Panc1 (cell line): ENCODE measurements at regions not wholly inside any gene's neighbourhood (a gene's known extent, or its start where the extent isn't known, plus 50 kb on each side); places are given as distances from the start of the nearest gene placed in this dataset.

ENCODE experiments used
- ATAC-seq: fragments of 200-7000 bp; cut with Tn5 transposase; 2 replicates; pipeline ENCODE4 v1.9.1; 2020; ENCODE audit warnings: mild to moderate bottlenecking, moderate library complexity
- BruUV-seq: library from RNA; stranded (reverse); fragments of 400-500 nt; replicated peaks from 2 replicates; lab custom pipeline; 2021; lab: Mats Ljungman, UMichigan
- CTCF ChIA-PET: fragments of 300-600 bp; sonication (Branson Sonifier 250); formaldehyde crosslinking; loops from one replicate; lab custom pipeline; 2022; ENCODE audit warnings: antibody characterized with exemption; lab: Charles Lee
- POLR2A ChIA-PET: fragments of 300-600 bp; sonication (Branson Sonifier 250); formaldehyde crosslinking; loops from one replicate; lab custom pipeline; 2022; ENCODE audit warnings: antibody characterized with exemption; lab: Charles Lee
- DNase-seq: peaks from one replicate; pipeline ENCODE4 v3.0.0-alpha.2; 2010; ENCODE audit warnings: low read depth, low spot score
- H3K27ac ChIP-seq: 2 replicates; pipeline ENCODE4 v1.5.1; 2011; ENCODE audit warnings: mild to moderate bottlenecking, low read length, inconsistent platforms
- H3K27me3 ChIP-seq: fragments of 200-500 bp; sonication (Bioruptor generic); 2 replicates; pipeline ENCODE4 v1.6.0; 2014; ENCODE audit warnings: low read length, inconsistent platforms; ENCODE audit not compliant: control insufficient read depth, insufficient read depth
- H3K36me3 ChIP-seq: fragments of 200-500 bp; sonication (Bioruptor generic); 2 replicates; pipeline ENCODE4 v1.5.1; 2014; ENCODE audit warnings: inconsistent platforms, mild to moderate bottlenecking, low read length, moderate library complexity; ENCODE audit not compliant: control insufficient read depth, insufficient read depth
- H3K4me1 ChIP-seq: 2 replicates; pipeline ENCODE4 v1.5.1; 2011; ENCODE audit warnings: inconsistent platforms, mild to moderate bottlenecking, low read length, moderate library complexity; ENCODE audit not compliant: control insufficient read depth, insufficient read depth
- H3K4me3 ChIP-seq, 2 experiments: 2 replicates each; pipeline ENCODE4 v1.5.1; 2011 to 2012; ENCODE audit warnings: low read depth in 2 of 2, low read length in 2 of 2, mild to moderate bottlenecking in 2 of 2, inconsistent platforms in 1 of 2, moderate library complexity in 1 of 2
- H3K9me3 ChIP-seq: fragments of 200-500 bp; sonication (Bioruptor generic); 2 replicates; pipeline ENCODE4 v1.5.1; 2014; ENCODE audit warnings: low read depth, mild to moderate bottlenecking, inconsistent platforms, low read length, moderate library complexity; ENCODE audit not compliant: control insufficient read depth, insufficient read depth
- POLR2AphosphoS5 ChIP-seq: IDR thresholded peaks from 2 replicates; pipeline ENCODE4 v1.6.1; 2012; ENCODE audit warnings: mild to moderate bottlenecking, low read depth, low read length, moderate library complexity
- SIN3A ChIP-seq: IDR thresholded peaks from 2 replicates; pipeline ENCODE4 v1.6.1; 2012; ENCODE audit warnings: low read depth, mild to moderate bottlenecking, low read length, moderate library complexity, borderline replicate concordance; ENCODE audit not compliant: insufficient read depth
- TCF7L2 ChIP-seq: IDR thresholded peaks from 2 replicates; pipeline ENCODE4 v1.6.1; 2011; ENCODE audit warnings: mild to moderate bottlenecking, low read depth, low read length, inconsistent platforms
- in situ Hi-C: cut with HindIII; loops from 2 replicates; pipeline ENCODE4 v1.10.0; 2016; ENCODE audit warnings: low sequenced_read_pairs, low pct_unique_long_range_greater_than_20kb
- intact Hi-C: fragments of 100-400 bp; cut with micrococcal nuclease; formaldehyde crosslinking; loops from one replicate; pipeline ENCODE4 v1.10.0; 2022; ENCODE audit not compliant: unreplicated experiment
- TF ChIP-seq, protein P1 (sequence below): fragments of 450-650 bp; IDR thresholded peaks from 2 replicates; pipeline ENCODE4 v1.5.1; 2017; ENCODE audit warnings: mild to moderate bottlenecking
- TF ChIP-seq, protein P2 (sequence below), 2 experiments: IDR thresholded peaks; 2 replicates each; pipeline ENCODE4 v1.6.1; 2011 to 2012; ENCODE audit warnings: low read depth in 2 of 2, control low read depth in 1 of 2, low read length in 1 of 2, mild to moderate bottlenecking in 1 of 2, moderate library complexity in 1 of 2; ENCODE audit not compliant: insufficient read depth in 1 of 2

DNA sequence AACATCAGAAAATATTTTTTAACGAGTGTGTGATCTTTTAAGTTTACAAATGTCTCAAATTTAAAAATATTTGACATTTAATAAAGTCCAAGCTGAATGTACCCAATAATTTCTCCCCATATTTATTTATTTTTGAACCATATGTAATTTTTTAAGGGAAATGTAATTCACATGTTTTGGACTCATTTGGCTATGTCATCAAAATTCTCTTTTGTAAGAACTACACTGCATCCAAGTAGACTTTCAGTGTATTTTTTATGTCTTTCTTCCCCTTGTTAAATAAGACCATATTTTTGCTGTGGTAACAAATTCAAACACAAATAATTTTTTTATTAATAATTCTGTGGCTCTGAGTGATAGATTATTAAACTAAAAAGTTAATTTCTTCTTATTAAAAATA, 365.2 kb downstream of the CD109 start:
- ATAC-seq (no peak), DNase-seq (no peak)
- H3K4me3 ChIP-seq: no peak overlapping the region
- ChIA-PET POLR2A (no interaction called here), CTCF (no interaction called here)
- no TSS peak for BruUV-seq
- in situ Hi-C loops (no loop called here), intact Hi-C loops (no loop called here)
- no peak overlapping the region for H3K27ac ChIP-seq
- H3K36me3 ChIP-seq: no peaks in the 10 kb centered on the region
- TF ChIP-seq SIN3A (no peak), TCF7L2 (no peak), POLR2AphosphoS5 (no peak)
- TF ChIP-seq, protein P1, sequence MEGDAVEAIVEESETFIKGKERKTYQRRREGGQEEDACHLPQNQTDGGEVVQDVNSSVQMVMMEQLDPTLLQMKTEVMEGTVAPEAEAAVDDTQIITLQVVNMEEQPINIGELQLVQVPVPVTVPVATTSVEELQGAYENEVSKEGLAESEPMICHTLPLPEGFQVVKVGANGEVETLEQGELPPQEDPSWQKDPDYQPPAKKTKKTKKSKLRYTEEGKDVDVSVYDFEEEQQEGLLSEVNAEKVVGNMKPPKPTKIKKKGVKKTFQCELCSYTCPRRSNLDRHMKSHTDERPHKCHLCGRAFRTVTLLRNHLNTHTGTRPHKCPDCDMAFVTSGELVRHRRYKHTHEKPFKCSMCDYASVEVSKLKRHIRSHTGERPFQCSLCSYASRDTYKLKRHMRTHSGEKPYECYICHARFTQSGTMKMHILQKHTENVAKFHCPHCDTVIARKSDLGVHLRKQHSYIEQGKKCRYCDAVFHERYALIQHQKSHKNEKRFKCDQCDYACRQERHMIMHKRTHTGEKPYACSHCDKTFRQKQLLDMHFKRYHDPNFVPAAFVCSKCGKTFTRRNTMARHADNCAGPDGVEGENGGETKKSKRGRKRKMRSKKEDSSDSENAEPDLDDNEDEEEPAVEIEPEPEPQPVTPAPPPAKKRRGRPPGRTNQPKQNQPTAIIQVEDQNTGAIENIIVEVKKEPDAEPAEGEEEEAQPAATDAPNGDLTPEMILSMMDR: no peak
- H3K9me3 ChIP-seq: no peaks in the 10 kb centered on the region
- H3K4me1 ChIP-seq: no peaks in the 10 kb centered on the region
- H3K27me3 ChIP-seq: 0 out of 2 replicates have a peak, but pooled peaks cover 3% of the 10 kb centered on the region

DNA sequence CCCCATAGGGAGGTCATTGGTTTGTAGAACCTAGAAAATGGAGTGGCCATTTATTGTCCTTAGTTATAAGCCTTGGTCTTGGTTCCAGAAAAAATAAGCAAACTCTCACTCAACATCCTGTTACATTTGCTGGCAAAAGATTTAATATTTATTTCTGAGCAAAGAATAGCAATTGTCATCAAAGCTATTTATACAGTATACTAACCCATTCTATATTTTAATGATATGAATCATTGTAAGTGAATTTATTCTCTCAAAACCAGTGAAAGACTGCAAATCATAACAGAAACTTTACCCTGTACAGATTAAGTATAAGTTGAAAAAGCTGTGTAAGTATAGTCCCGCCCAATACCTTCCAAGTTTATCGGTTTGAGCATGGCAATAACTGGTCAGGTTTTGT, 364.4 kb downstream of the CD109 start:
- ChIA-PET POLR2A (no interaction called here), CTCF (no interaction called here)
- ATAC-seq (no peak), DNase-seq (no peak)
- no peaks in the 10 kb centered on the region for H3K4me1 ChIP-seq
- no peak overlapping the region for H3K27ac ChIP-seq
- intact Hi-C loops: no loop called here
- H3K4me3 ChIP-seq: no peak overlapping the region
- in situ Hi-C loops: no loop called here
- no peaks in the 10 kb centered on the region for H3K36me3 ChIP-seq
- TF ChIP-seq POLR2AphosphoS5 (no peak), TCF7L2 (no peak), SIN3A (no peak)
- TF ChIP-seq, protein P2, sequence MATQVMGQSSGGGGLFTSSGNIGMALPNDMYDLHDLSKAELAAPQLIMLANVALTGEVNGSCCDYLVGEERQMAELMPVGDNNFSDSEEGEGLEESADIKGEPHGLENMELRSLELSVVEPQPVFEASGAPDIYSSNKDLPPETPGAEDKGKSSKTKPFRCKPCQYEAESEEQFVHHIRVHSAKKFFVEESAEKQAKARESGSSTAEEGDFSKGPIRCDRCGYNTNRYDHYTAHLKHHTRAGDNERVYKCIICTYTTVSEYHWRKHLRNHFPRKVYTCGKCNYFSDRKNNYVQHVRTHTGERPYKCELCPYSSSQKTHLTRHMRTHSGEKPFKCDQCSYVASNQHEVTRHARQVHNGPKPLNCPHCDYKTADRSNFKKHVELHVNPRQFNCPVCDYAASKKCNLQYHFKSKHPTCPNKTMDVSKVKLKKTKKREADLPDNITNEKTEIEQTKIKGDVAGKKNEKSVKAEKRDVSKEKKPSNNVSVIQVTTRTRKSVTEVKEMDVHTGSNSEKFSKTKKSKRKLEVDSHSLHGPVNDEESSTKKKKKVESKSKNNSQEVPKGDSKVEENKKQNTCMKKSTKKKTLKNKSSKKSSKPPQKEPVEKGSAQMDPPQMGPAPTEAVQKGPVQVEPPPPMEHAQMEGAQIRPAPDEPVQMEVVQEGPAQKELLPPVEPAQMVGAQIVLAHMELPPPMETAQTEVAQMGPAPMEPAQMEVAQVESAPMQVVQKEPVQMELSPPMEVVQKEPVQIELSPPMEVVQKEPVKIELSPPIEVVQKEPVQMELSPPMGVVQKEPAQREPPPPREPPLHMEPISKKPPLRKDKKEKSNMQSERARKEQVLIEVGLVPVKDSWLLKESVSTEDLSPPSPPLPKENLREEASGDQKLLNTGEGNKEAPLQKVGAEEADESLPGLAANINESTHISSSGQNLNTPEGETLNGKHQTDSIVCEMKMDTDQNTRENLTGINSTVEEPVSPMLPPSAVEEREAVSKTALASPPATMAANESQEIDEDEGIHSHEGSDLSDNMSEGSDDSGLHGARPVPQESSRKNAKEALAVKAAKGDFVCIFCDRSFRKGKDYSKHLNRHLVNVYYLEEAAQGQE (IDR thresholded peaks at IDR 0.05; ENCODE audit: insufficient read depth in 1 of 2, low read depth in 2 of 2, low read length in 1 of 2): no peak
- TF ChIP-seq, protein P1: no peak
- 0 out of 2 replicates have a peak, but pooled peaks cover 3% of the 10 kb centered on the region for H3K27me3 ChIP-seq
- BruUV-seq: no TSS peak
- H3K9me3 ChIP-seq: no peaks in the 10 kb centered on the region
